Uterus (tissue), 3 donors: ENCODE measurements at regions not wholly inside any gene's neighbourhood (a gene's known extent, or its start where the extent isn't known, plus 50 kb on each side); places are given as distances from the start of the nearest gene placed in this dataset.

Experiments
- DNase-seq, 2 donors: peaks; one replicate each; pipeline ENCODE4 v3.0.0-alpha.2; 2019 to 2020
- H3K27ac ChIP-seq, 2 donors: fragments of 200-600 bp; sonication (generic); 1 replicate in 1 of 2; 2 replicates in 1 of 2; pipeline ENCODE4 v1.5.1; 2016 to 2018
- H3K27me3 ChIP-seq, 2 donors: fragments of 200-600 bp; sonication (generic); one replicate each; pipeline ENCODE4 v1.5.1; 2018 to 2019; ENCODE audit warnings: control low read depth in 1 of 2
- H3K36me3 ChIP-seq, 2 donors: fragments of 200-600 bp; sonication (generic); one replicate each; pipeline ENCODE4 v1.5.1; 2019; ENCODE audit warnings: control low read depth in 1 of 2
- H3K4me1 ChIP-seq, 2 donors: fragments of 200-600 bp; sonication (generic); one replicate each; pipeline ENCODE4 v1.5.1; 2018 to 2019; ENCODE audit warnings: control low read depth in 1 of 2
- H3K4me3 ChIP-seq, 2 donors: fragments of 200-600 bp; sonication (generic); 1 replicate in 1 of 2; 2 replicates in 1 of 2; pipeline ENCODE4 v1.5.1; 2018 to 2019; ENCODE audit warnings: mild to moderate bottlenecking in 1 of 2
- H3K9me3 ChIP-seq, 2 donors: fragments of 200-600 bp; sonication (generic); one replicate each; pipeline ENCODE4 v1.5.1; 2019; ENCODE audit warnings: control low read depth in 1 of 2
- POLR2A ChIP-seq, 2 donors: fragments of 450-650 bp; IDR thresholded peaks; one replicate each; pipeline ENCODE4 v1.6.1; 2016; ENCODE audit warnings: antibody characterized with exemption in 2 of 2, mild to moderate bottlenecking in 1 of 2, moderate library complexity in 1 of 2
- intact Hi-C: fragments of 100-400 bp; cut with DNase I; formaldehyde crosslinking; loops from one replicate; pipeline ENCODE4 v1.15.1; 2023; ENCODE audit warnings: low total_unique reads
- TF ChIP-seq, protein P1 (sequence below), 4 experiments: fragments of 200-600 bp in 2 of 4; fragments of 450-650 bp in 2 of 4; sonication (generic) in 2 of 4; IDR thresholded peaks; one replicate each; pipeline ENCODE4 v1.5.1; 2016 to 2019; ENCODE audit warnings: antibody characterized with exemption in 4 of 4, mild to moderate bottlenecking in 2 of 4, moderate library complexity in 1 of 4
- donor health status: DM: yes; HTN: yes; CAD: no.

GRCh38 chr20:47418069-47418757 is 61.7 kb upstream of the ZMYND8 start:
- no peak for DNase-seq
- no peaks in the 10 kb centered on the region for H3K9me3 ChIP-seq
- H3K4me1 ChIP-seq = no peaks in the 10 kb centered on the region
- no peaks in the 10 kb centered on the region for H3K27me3 ChIP-seq
- H3K36me3 ChIP-seq = no peaks in the 10 kb centered on the region
- H3K27ac ChIP-seq = no peak overlapping the region
- TF ChIP-seq POLR2A (IDR thresholded peaks at IDR 0.05) = no peak
- TF ChIP-seq, protein P1, sequence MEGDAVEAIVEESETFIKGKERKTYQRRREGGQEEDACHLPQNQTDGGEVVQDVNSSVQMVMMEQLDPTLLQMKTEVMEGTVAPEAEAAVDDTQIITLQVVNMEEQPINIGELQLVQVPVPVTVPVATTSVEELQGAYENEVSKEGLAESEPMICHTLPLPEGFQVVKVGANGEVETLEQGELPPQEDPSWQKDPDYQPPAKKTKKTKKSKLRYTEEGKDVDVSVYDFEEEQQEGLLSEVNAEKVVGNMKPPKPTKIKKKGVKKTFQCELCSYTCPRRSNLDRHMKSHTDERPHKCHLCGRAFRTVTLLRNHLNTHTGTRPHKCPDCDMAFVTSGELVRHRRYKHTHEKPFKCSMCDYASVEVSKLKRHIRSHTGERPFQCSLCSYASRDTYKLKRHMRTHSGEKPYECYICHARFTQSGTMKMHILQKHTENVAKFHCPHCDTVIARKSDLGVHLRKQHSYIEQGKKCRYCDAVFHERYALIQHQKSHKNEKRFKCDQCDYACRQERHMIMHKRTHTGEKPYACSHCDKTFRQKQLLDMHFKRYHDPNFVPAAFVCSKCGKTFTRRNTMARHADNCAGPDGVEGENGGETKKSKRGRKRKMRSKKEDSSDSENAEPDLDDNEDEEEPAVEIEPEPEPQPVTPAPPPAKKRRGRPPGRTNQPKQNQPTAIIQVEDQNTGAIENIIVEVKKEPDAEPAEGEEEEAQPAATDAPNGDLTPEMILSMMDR (IDR thresholded peaks at IDR 0.05) = no peak
- no peak overlapping the region for H3K4me3 ChIP-seq
- intact Hi-C loops = no loop called here

DNA sequence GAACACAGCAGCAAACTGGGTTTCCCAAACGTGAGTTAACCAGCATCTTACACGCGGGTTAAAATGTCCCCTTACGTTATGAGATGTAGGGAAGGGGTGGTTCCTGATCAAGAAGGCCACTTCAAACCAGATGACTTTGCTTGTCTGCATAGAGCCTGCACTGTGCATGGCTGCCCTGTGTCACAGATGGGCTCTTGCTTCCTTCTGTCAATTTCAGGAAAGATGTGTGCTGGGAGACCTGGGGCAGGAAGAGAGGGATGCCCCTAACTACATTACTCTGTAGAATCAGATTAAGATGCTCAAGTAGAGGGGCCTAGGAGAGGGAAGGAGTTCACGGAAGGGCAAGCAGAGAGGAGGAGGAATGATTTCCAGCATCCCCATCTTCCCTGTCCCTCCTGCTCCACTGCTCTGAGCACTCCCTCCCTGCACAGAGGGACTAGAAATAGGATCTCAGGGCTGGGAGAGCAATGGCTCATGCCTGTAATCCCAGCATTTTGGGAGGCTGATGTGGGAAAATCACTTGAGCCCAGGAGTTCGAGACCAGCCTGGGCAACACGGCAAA is 63.5 kb upstream of the ZMYND8 start:
- no peak for DNase-seq
- H3K36me3 ChIP-seq = no peaks in the 10 kb centered on the region
- TF ChIP-seq, protein P1 (IDR thresholded peaks at IDR 0.05) = no peak
- no peak for TF ChIP-seq POLR2A (IDR thresholded peaks at IDR 0.05)

DNA sequence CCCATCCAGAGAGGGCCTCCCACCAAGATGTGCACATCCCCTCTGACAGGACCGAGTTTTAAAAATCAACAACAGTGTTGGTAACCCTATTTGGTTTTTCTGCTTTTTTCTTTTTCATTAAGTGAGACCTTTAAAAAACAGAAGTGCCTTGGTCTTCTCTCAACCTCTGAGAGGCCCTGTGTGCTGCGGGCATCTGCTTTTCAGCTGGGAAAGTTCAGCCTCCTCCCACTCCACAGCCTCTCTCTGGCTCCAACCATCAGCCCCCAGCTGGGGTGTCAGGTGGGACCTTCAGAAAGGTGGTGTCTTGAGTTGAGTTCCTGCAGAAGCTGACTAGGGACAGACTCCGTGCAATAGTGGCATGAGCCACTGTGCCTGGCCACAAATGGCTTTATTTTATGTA is 64.6 kb upstream of the ZMYND8 start:
- intact Hi-C loops = no loop called here
- no peaks in the 10 kb centered on the region for H3K9me3 ChIP-seq
- no peaks in the 10 kb centered on the region for H3K36me3 ChIP-seq
- no peak overlapping the region for H3K27ac ChIP-seq
- H3K27me3 ChIP-seq = no peaks in the 10 kb centered on the region
- no peak for DNase-seq
- no peak overlapping the region for H3K4me3 ChIP-seq
- TF ChIP-seq POLR2A (IDR thresholded peaks at IDR 0.05) = no peak
- TF ChIP-seq, protein P1 (IDR thresholded peaks at IDR 0.05) = no peak
- no peaks in the 10 kb centered on the region for H3K4me1 ChIP-seq

More for the DNA sequence above, 63.5 kb upstream of the ZMYND8 start:
- Histone ChIP-seq H3K9me3 (no peaks in the 10 kb centered on the region), H3K27ac (no peak overlapping the region), H3K27me3 (no peaks in the 10 kb centered on the region), H3K4me3 (no peak overlapping the region), H3K4me1 (no peaks in the 10 kb centered on the region)
- intact Hi-C loops = no loop called here

DNA sequence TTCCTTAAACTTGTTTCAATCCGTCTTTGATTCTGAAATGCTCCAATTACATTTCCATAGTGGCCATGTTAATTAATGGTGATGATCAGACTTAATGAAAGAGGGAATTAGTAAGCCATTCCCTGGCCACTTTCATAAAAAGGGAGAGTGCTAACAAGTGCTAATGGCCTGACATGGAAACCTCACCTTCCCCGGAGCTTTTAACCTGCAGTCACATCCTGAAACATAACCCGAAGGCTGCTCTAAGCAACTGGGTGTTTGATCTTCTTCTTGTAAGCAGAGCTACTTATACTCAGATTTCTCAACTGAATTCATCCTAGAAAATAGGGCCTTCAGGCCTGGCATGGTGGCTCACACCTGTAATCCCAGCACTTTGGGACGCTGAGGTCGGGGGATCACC is 67.1 kb upstream of the ZMYND8 start:
- Histone ChIP-seq H3K27ac (no peak overlapping the region), H3K36me3 (no peaks in the 10 kb centered on the region), H3K4me3 (no peak overlapping the region), H3K27me3 (no peaks in the 10 kb centered on the region), H3K4me1 (no peaks in the 10 kb centered on the region), H3K9me3 (no peaks in the 10 kb centered on the region)
- TF ChIP-seq POLR2A (IDR thresholded peaks at IDR 0.05) = no peak
- TF ChIP-seq, protein P1 (IDR thresholded peaks at IDR 0.05) = no peak
- intact Hi-C loops = no loop called here
- no peak for DNase-seq

DNA sequence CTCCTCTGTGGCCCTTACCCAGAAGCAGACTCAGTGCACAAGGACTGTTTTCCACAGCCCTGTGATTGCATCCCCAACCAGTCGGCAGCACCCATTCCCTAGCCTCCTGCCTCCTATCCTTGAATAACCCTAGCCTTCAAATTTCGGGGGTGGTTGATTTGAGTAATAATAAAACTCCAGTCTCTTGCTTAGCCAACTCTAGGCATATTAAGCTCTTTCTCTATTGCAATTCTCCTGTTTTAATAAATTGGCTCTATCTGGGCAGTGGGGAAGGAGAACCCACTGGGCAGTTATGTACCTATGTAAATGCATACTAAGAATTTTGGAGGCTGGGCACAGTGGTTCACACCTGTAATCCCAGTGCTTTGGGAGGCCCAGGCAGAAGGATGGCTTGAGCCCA is 70.6 kb upstream of the ZMYND8 start:
- TF ChIP-seq, protein P1 (IDR thresholded peaks at IDR 0.05) = no peak
- TF ChIP-seq POLR2A (IDR thresholded peaks at IDR 0.05) = no peak

More for the DNA sequence above, 70.6 kb upstream of the ZMYND8 start:
- intact Hi-C loops = no loop called here
- Histone ChIP-seq H3K9me3 (no peaks in the 10 kb centered on the region), H3K4me1 (no peaks in the 10 kb centered on the region), H3K27ac (no peak overlapping the region), H3K27me3 (no peaks in the 10 kb centered on the region), H3K4me3 (no peak overlapping the region), H3K36me3 (no peaks in the 10 kb centered on the region)
- no peak for DNase-seq
